GM18907 (cell line): ENCODE measurements at regions not wholly inside any gene's neighbourhood (a gene's known extent, or its start where the extent isn't known, plus 50 kb on each side); places are given as distances from the start of the nearest gene placed in this dataset.
"Not testable (repeated sequence)": the region's sequence is repeated elsewhere in the genome, so short reads cannot be mapped to it uniquely, and the experiment has no call there.

Experiments
- ATAC-seq: cut with Tn5 transposase; IDR thresholded peaks from one replicate; pipeline ENCODE4 v1.9.1; 2021; ENCODE audit warnings: mild to moderate bottlenecking, moderate library complexity; ENCODE audit not compliant: unreplicated experiment

DNA sequence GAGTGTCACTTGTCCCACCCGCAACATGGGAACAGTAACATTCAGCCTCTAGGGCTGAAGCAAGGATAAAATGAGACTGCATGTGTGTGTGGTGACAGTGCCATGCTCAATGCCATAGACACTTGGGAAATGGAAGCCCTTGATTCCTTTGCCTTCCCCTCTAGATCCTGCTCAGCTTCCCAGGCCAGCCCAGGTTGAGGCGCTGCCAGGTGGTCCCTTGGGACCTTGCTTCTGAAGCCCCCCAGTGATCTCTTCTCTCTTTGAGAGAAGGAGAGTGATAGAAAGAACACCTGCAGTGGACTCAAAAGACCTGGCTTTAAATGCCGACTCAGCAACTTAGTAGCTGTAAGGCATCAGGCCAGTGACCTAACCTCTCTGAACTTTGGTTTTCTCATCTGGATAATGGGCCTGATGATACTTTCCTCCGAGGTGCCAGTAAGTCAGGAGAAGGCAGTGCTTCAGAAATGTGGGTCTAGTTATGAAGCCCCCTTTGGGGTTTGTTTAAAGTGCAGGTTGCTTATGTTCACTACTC lies 144.5 kb downstream of the RPLP1 start:
- no peak for ATAC-seq

DNA sequence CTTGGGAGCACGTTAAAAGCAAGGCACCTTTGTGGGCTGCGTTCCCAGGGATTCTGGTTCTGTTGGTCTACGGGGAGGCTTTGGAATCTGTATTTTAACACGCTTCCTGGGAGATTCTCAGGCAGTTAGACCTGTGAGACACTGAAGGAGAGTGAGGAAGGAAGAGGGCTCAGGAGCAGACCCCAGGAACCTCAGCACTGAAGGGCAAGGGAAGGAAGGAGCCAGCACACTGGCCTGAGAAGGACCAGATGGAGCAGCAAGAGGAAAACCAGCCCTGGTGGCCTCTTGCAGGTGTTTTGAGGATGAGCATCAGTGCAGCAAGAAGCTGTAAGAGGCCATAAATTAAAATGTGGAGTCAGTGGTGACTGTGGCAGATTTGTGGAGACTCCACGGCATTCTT lies 146.7 kb downstream of the RPLP1 start:
- no peak for ATAC-seq

DNA sequence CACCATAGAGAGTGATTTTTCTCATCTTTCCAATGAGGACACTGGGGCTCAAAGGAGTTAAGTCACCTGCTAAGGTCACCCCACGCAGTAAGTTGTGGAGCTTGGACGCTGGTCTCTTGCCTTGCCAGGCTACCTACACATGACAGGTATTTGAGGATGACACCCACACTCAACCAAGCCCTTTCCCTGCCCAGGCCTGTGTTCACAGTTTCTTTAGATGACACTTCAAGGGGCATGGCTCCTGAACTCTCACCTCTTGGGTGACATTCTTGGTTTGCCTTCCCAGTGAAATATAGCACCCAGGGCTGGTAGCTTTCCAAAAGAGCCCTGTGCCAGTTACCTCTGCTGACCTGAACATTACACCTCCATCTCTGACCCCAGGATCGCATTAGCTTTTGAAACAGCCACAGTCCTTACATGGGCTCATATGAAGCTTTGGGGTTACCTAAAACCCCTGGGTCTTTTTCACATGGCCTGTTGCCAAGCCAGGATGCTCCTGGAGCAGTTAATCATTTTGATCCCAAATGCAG lies 148.0 kb downstream of the RPLP1 start:
- ATAC-seq: no peak

DNA sequence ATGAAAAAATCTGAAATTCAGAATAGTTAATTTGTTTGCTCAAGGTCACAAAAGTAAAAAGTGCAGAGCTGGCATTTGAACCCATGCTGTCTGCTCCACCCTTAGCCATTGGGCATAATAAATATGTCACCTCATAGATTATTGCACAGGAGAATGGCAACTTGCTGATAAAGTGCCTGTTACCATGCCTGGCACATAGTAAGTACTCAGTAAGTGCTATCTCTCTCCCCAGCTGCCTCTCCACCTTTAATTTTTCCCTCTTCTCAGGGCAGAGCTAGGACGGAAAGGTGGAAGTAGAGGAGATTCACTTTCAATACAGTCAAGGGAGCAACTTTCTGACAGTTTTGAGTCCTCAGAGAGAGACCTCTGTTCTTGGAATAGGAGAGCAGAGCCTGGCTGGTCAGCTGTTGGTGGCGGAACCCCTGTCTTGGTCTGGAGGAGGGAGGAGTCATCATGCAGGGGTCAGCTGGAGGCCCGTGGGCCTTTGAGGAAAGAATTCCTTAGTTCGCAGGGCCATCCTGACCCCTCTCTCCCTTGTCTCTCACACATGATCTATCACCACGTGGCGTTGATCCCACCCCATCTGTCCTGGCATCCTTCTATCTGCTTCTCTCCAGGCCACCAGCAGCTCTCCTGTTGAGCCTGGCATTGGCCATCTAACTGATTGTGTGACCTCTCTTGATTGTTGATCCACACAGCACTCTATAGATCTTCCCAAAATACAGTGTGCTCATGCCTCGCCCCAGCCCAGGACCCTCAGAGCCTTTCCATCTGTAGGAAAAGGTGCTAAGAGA lies 149.3 kb downstream of the RPLP1 start:
- no peak for ATAC-seq

DNA sequence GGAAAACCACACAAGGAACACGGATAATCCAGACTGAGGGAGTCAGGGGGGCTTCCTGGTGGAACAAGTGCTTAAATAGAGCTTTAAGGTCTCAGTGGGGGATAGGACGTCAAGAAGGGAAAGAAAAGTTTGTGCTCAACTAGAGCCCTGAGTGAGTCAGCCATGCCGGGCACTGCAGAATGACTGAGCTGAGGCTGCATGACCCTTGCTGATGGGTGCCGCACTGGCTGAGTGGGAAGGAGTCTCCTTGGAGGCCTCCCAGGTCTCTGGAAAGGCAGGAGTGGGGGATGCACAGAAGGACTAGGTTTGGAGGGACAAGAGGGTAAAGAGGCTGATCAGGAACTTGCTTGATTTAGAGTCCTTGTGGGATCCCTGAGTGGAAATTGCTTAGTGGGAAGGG lies 150.3 kb downstream of the RPLP1 start:
- no peak for ATAC-seq

DNA sequence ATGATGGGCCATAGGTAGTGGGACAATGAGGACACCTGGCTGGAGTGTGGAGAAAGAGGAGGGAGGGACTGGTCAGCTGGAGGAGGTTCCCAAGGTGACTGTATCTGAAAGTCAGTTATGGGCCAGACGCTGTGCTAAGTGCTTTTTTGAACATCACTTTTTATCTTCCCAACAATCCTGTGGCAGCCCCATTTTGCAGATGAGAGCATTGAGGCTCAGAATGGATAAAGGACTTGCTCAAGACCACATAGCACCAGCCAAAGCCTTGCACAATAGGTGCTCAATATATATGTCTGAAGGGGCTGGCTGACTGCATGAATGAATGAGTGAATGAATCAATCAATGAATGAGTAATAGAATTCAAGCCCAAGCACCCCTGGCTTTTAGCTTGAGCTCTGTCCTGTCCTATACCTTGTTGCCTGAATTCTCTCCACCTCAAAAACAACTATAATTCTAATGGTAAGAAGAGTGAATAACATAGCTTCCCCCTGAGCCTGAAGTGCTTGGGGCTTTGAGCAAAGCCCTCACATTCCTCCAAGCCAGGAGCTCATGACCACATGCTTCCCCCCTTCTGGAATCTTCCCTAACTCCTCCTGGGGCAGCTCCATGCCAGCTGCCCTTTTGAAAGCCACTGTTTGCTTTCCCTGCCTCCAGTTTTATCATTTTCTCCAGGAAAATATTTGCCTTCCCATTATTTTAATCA lies 150.9 kb downstream of the RPLP1 start:
- no peak for ATAC-seq

DNA sequence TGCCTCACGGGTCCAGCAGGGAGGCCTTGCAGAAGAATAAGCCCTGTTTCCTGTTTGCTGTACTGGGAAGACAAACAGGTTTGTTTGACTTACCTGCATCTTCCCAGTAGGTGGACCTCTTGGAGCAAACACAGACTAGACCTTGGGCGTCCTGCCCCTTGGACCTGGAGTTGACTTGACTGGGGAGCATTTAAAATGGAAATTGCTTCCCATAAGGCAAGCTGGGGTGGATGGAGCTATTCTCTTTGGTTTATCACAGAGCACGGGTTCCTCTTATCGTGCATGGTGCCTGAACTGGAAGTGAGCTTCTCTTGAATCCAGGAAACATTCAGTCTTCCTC lies 151.4 kb downstream of the RPLP1 start:
- ATAC-seq: no peak

DNA sequence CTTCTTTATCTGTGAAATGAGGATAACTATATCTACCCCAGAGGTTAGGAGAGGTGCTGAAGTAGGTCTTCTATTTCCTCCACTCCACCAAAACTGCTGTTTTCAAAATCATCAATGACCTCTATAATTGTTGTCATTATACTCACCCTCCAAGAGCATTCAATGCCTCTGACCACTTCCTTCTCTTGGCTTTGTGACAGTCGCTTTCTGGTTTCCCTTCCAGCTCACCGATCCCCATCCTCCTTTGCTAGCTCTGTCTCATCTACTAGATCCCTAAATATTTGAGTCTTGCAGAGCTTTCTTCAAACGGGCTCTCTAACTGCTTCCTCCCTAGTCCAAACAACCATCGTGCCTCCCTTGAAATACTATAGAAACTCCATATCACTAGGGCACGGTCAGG lies 153.5 kb downstream of the RPLP1 start:
- no peak for ATAC-seq

DNA sequence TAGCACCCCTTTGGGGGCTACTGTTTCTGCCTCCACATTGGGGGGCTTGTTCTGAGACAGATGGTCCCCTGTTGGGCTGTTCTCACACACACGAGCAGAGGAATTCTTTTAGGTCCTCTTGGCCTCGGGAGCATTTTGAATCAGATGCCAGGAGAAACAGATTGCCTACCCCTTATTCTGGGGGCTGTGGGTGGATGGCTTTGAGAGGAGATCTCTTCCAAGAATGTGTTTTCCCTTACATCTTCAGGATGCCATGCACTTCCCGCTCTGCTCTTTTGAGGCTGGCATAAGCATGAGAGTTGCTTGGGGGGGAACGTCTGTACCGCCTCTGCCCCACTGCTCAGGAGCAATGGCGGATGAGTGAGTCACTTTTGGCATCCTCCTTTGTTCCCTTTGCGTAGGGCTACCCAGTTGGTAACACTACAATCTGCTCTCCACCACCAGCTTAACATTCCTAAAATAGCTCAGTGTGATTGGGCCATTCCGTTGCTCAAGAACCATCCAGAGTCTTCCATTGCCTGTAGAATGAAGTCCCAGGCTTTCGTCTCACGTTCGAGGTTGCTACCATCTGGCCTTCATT lies 154.4 kb downstream of the RPLP1 start:
- ATAC-seq: no peak

DNA sequence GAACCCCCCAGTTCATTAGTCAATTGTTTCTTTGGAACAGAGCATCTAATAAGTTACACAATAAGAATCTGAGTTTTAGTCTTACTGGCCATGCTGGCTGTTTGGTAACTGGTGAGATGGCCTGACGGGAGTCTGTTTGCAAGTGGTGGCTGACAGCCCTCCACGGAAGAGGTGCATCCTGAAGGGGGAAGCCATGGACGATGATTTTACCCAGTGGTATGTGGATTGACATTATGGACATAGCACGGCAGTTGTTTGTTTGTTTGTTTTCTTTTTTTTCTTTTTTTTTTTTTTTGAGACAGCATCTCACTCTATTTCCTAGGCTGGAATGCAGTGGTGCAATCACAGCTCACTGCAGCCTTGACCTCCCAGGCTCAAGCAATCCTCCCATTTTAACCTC lies 156.0 kb downstream of the RPLP1 start:
- ATAC-seq: no peak

DNA sequence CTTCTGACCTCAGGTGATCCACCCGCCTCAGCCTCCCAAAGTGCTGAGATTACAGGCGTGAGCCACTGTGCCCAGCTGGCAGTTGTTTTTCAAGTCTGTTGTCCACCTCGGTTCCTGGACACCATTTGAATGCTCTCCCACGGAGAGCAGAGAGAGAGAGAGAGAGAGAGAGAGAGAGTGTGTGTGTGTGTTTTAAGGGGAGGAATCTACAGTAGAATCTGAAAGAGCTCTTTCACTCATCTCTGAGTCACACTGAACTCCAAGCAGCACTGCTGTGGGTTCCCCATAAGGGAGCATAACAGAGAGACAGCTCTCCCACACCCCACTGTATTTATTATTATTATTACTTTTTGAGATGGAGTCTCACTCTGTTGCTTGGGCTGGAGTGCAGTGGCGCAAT lies 156.6 kb downstream of the RPLP1 start:
- no peak for ATAC-seq

DNA sequence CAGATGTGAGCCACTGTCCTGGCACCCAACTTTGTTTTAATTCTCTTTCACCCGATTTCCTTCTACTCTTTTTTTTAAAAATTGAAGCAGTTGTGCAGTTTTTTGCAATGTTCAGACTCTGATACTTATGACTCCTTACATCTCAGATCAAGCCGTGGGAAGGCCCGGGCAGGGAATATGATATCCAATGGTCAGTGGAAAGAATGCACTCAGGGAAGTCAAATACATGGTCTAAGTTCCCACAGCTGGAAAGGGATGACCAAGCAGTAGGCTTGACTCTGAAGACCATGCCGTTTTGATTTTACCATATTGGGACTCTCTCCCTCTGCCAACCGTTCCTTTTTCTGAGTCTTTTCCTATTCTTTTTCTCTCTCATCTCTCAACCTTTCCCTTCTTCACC lies 157.2 kb downstream of the RPLP1 start:
- no peak for ATAC-seq

DNA sequence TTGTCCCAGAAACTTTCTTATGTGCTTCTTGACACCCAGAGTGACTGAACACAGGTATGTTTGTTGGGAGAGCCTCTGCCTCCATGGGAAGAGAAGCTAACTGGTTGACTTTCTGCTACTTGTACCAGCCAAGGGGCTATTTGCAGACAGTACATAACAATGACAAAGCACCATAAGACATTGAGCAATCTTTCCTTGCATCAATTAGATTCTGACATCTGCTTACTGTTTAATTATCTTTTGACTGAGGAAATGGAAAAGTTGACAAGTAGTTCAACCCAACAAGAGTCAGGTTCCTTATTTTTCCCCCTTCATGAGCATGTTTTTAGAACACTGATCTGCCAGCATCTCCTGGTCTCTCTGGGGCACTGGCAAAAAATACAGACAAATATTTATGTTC lies 157.7 kb downstream of the RPLP1 start:
- ATAC-seq: no peak

DNA sequence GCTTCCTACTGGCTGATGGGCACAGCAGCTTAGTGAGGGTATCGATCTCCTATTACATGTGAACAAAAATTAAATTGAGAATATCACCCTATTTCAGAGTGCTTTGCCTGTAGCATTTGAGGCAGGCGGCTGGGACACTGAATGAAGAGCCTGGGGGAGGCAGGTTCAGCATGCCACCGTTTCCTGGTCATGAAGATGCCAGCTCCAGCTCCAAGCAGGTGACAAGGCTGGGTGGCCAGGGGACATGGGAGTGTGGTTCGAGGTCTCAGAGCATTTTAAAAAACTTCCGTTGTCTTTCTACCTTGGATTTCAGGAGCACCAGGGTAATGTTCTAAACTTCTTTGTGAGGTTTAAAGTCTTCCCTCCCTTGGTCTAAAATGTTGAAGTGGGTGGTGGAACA lies 158.2 kb downstream of the RPLP1 start:
- ATAC-seq: no peak

DNA sequence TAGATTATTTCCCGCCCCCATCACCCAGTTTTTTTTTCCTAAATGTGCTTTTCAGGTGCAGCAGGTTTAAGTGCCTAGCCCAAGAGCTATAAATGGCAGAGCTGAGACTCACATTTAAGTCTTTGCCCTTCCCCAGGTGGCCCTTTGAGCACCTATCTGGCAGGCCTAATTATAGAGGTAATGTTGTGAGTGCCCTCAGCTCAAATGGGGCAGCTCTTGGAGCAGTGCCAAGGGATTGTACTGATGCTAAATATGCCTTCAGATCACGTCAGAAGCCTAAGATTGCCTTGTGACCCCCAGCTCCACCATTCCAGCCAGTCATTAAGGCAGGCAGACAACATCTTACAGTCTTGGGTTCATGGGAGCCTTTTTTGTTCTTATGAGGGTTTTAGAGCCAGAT lies 159.5 kb downstream of the RPLP1 start:
- no peak for ATAC-seq

DNA sequence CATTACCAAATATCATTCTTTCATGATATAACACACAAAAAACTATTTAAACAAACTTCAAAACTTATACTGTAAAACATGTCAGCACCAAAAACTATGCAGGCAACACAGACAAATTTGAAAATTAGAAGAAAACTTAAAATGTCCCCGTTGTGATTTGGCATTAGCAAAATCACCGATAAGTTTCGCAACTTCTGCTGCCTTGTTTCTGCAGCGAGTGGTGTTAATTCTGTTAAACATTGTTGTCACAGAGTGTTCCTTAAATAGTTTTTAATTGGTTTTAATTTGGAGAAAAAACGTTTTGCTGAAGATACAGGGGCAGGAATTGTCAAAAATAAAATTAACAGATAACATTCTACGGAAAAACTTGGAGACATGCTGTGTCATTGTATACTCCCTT lies 160.6 kb downstream of the RPLP1 start:
- no peak for ATAC-seq

DNA sequence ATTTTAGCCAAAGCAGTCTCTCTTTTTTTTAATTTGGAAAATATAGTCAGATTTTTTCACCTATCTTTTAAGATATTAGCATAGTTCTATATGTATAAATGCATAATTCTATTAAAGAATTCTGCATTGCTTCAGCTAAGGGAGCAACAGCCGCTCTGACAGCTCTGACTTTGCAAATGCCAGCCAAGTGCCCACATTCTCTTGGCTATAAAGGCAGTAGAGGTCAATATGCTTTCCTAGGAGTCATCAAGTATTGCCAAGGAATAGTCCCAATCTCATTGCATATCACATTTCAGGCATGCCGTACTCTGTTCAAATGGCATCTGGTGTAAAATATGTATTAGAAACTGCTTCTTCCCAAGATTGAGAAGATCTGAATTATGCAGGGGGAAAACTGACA lies 161.4 kb downstream of the RPLP1 start:
- ATAC-seq: no peak

DNA sequence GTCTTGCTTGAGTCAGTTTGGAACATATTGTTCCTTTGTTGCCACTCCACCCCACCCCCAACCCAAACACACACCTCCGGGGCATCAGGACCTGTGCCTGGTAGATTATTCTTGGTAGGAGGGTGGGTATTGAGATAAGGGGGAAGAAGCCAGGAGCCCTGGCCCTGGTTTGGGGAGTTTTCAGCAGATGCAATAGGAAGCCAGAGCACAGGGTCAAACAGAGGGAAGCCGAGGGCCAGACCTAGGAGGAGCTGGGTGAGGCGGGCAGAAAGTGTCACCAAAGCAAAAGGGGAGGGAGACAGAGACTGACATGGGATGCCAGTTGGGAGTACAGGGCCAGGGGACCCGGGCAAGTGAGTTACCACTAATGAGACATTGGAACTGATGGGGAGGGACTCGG lies 163.1 kb downstream of the RPLP1 start:
- ATAC-seq: no peak

DNA sequence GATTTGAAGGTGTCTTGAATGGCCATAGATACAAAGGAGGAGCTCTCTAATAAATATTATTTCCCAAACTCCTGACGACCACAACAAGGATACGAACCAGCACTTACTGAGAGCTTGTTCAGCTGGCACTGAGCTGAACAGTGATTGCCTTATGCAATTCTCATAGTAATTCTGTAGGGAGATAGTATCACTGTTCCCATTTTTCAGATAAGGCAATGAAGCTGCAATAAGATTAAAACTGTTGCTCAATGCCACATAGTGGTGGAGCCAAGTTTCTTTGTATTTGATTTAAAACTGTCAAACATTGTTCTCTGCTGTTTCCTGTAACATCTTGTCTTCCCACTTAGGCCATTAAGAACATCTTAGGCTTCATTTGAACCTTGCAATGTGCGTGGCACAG lies 163.9 kb downstream of the RPLP1 start:
- ATAC-seq: no peak

DNA sequence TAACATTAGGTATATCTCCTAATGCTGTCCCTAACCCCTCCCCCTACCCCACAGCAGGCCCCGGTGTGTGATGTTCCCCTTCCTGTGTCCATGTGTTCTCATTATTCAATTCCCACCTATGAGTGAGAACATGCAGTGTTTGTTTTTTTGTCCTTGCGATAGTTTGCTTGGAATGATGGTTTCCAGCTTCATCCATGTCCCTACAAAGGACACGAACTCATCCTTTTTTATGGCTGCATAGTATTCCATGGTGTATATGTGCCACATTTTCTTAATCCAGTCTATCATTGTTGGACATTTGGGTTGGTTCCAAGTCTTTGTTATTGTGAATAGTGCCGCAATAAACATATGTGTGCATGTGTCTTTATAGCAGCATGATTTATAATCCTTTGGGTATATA lies 164.5 kb downstream of the RPLP1 start:
- ATAC-seq: not testable (repeated sequence)

DNA sequence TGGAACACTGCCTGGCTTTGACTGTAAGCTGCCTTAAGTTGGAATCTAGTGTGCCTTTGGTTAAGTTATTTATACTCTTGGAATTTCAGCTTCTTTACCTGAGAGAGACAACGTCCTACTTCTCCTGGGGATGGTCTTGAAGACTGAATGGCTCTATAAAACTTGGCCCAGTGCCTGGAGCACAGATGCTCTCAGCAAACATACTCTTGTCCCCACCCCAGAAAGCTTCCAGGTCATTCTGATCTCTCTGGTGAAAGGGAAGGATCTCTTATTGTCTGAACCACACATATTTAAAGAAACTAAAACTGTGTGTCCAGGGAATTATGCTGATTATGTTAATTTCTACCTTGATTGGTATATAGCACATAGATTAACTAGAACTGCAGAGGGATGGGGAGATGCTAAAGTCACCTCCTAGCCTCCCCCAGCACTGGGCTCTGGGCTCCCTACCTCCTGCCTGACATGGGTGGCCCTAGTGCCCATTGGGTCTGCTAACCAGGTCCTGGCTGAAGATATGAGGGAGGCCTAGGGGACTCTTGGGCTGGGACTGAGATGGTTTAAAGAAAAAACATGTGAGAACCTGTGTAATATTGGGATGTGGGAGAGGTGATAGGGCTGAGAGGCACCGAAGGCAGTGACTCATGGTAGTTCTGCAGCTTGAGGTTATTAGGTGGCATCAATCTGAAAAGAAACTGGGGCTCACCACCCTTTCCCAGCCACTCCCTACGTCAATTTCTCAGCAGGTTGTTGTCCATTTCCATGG lies 171.0 kb downstream of the RPLP1 start:
- ATAC-seq: no peak
